Activated CD8-positive, alpha-beta memory T cell treated with anti-CD3 and anti-CD28 coated beads for 36 hours (primary cell): ENCODE measurements at regions not wholly inside any gene's neighbourhood (a gene's known extent, or its start where the extent isn't known, plus 50 kb on each side); places are given as distances from the start of the nearest gene placed in this dataset.

Experiments used
- CTCF ChIA-PET: fragments of 350-600 bp; sonication (Branson Sonifier 250); formaldehyde crosslinking; loops from one replicate; lab custom pipeline; 2021; ENCODE audit warnings: antibody characterized with exemption; lab: Charles Lee
- POLR2A ChIA-PET: fragments of 350-600 bp; sonication (Branson Sonifier 250); formaldehyde crosslinking; loops from one replicate; lab custom pipeline; 2021; ENCODE audit warnings: antibody characterized with exemption; lab: Charles Lee

- ChIA-PET CTCF (no interaction called here), POLR2A (no interaction called here)
Observed at GRCh38 chr11:69545976-69546617, 64.6 kb downstream of the LINC01488 start.

GRCh38 chr11:69546735-69547370 lies 65.4 kb downstream of the LINC01488 start:
- ChIA-PET CTCF (interaction anchor here (0.6 to 0.9 kb wide), 2 partner anchors 250 to 712 kb away, joined by 3 to 5 read pairs; no protein-coding TSS in a partner anchor), POLR2A (interaction anchor here (0.6 to 1.1 kb wide), 2 partner anchors 11 to 601 kb away, joined by 4 read pairs; no protein-coding TSS in a partner anchor)

GRCh38 chr11:69550846-69551245 lies 69.4 kb downstream of the LINC01488 start:
- ChIA-PET POLR2A (no interaction called here), CTCF (no interaction called here)

- POLR2A ChIA-PET: no interaction called here
- CTCF ChIA-PET: no interaction called here
Observed at GRCh38 chr11:69551963-69552362, 70.5 kb downstream of the LINC01488 start.

GRCh38 chr11:69552951-69553350 lies 71.5 kb downstream of the LINC01488 start:
- CTCF ChIA-PET: no interaction called here
- POLR2A ChIA-PET: no interaction called here

- CTCF ChIA-PET: no interaction called here
- POLR2A ChIA-PET: no interaction called here
Observed at GRCh38 chr11:69553416-69554357, 72.2 kb downstream of the LINC01488 start.

- ChIA-PET POLR2A (interaction anchor here (0.6 kb wide), 1 partner anchor 1244 kb away, joined by 5 read pairs; no protein-coding TSS in a partner anchor), CTCF (no interaction called here)
Observed at GRCh38 chr11:69554849-69555248, 73.4 kb downstream of the LINC01488 start.

GRCh38 chr11:69557266-69557665 lies 75.8 kb downstream of the LINC01488 start:
- ChIA-PET POLR2A (no interaction called here), CTCF (no interaction called here)

- ChIA-PET CTCF (no interaction called here), POLR2A (interaction anchor here (1.3 kb wide), 1 partner anchor 12 kb away, joined by 4 read pairs; no protein-coding TSS in a partner anchor)
Observed at GRCh38 chr11:69558519-69558941, 77.1 kb downstream of the LINC01488 start.

GRCh38 chr11:69559181-69559580 lies 77.7 kb downstream of the LINC01488 start:
- POLR2A ChIA-PET: no interaction called here
- CTCF ChIA-PET: interaction anchor here (0.6 kb wide), 1 partner anchor 533 kb away, joined by 3 read pairs; no protein-coding TSS in a partner anchor

GRCh38 chr11:69560141-69560790 lies 78.8 kb downstream of the LINC01488 start:
- CTCF ChIA-PET: no interaction called here
- POLR2A ChIA-PET: no interaction called here

- ChIA-PET CTCF (no interaction called here), POLR2A (no interaction called here)
Observed at GRCh38 chr11:69562302-69562701, 78.7 kb upstream of the CCND1 start.

GRCh38 chr11:69562816-69563215 lies 78.1 kb upstream of the CCND1 start:
- CTCF ChIA-PET: no interaction called here
- POLR2A ChIA-PET: no interaction called here

- ChIA-PET CTCF (no interaction called here), POLR2A (no interaction called here)
Observed at GRCh38 chr11:69563306-69563705, 77.7 kb upstream of the CCND1 start.

GRCh38 chr11:69563946-69564775 lies 76.8 kb upstream of the CCND1 start:
- CTCF ChIA-PET: no interaction called here

GRCh38 chr11:69566001-69566400 lies 75.0 kb upstream of the CCND1 start:
- CTCF ChIA-PET: no interaction called here
- POLR2A ChIA-PET: no interaction called here

More at GRCh38 chr11:69563946-69564775, 76.8 kb upstream of the CCND1 start:
- POLR2A ChIA-PET: no interaction called here

- ChIA-PET POLR2A (no interaction called here), CTCF (no interaction called here)
Observed at GRCh38 chr11:69567951-69568808, 72.8 kb upstream of the CCND1 start.

- POLR2A ChIA-PET: no interaction called here
- CTCF ChIA-PET: no interaction called here
Observed at GRCh38 chr11:69568809-69569097, 72.2 kb upstream of the CCND1 start.
